NCI-H1436 treated with DMSO at 0.1 percent for 48 hours (cell line): ENCODE measurements at regions not wholly inside any gene's neighbourhood (a gene's known extent, or its start where the extent isn't known, plus 50 kb on each side); places are given as distances from the start of the nearest gene placed in this dataset.
"Not testable (repeated sequence)": the region's sequence is repeated elsewhere in the genome, so short reads cannot be mapped to it uniquely, and the experiment has no call there.

Source experiments
- DNase-seq: peaks from one replicate; lab custom pipeline; 2025; lab: John Stamatoyannopoulos, UW

DNA sequence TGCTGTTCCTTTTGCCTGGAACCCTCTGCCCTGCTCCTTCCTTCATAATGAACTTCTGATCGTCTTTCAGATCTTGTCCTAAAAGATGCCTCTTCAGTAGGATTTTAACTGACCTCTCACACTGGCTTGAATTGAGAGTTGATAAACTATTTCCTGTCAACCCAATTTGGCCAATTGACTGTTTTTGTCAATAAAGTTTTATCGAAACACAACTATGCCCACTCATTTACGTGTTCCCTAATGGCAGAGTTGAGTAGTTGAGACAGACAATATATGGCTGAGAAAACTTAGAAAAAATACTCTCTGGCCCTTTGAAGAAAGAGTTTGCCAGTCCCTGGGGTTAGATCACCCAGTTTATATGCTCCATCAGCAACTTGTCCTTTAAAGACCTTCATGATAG is 171.7 kb upstream of the TBX3 start:
- no peak for DNase-seq

DNA sequence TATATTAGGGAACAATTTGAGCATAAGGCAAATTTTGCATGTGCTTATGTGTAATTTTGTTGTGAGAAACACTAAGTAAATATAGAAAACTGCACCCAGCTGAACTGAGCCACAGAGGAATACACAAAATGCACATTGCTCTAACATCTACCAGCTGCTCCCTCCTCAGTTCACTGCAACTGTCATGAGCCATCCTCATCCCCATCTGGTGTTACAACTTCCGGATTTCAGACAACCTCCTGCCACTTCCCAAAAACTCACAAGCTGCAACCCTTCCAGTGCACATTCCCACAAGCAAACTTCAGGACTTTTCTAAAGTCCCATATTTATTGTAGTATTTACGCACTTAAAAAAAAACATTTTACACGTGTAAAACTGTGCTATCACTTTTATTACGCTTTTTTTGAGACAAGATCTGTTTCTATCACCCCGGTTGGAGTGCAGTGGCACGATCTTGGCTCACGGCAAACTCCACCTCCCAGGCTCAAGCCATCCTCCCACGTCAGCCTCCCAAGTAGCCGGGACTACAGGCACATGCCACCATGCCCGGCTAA is 169.1 kb upstream of the TBX3 start:
- DNase-seq, result no peak

DNA sequence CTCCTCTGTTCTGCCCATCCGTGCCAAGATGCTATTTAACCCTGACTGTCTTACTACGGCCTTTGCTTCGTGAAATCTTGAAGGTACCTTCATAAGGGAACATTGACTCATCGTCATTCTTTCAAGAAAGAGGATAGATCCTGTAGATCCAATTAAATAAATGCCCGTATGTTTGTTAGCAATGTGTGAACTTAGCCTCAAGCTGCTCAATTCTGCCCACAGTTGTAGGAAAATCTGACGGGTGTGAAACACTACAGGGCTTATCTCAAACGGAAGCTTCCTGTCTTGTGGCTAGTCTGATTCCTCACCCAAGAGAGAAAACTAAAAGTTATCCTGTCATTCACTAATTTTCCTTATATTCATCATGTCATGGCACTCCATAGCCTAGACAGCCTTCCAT is 168.0 kb upstream of the TBX3 start:
- no peak for DNase-seq

DNA sequence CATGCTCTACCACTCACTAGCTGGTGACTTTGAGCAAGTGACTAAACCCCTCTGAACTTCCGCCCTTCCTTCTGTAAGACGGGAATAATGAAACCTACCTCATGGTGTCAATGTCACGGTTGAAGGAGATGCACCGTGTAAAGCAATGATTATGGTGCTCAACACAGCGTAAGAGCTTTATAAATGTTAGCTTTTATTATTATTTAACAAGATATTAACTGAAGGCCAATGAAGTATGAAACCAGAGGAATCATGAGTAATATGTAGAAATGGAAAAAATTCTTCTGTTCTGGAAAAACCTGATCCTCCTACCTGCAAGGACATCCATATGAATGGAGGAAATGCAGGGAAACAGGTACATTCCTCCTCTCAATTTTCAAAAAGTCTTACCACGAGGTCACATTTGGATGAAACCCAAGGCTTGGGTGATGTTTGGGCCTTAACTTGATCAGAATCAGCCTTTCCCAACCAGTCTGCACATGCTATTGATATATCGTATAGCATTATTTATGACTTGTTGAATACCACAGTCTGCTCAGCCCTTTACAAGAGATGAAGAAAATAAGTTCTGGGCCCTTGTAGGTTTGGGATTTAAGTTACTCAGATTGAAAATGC is 166.8 kb upstream of the TBX3 start:
- DNase-seq, result no peak

DNA sequence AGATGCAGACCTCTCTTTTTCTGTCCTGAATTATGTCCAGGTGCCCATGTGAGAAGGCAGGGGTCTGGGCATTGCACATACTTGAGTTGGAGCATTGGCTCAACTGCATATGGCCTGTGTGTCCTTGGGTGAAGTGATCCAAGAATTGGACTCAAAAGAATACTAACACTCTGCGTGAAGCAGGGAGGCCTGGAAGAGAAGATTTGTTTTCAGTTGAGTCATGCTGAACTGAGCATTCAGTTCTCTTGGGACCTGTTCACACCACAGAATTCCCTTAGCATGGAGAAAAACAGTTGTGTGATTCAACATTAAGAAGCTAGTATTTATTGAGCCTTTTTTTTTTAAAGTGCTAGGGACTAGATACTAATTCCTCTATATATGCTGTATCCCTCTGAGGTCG is 164.7 kb upstream of the TBX3 start:
- DNase-seq, result no peak

DNA sequence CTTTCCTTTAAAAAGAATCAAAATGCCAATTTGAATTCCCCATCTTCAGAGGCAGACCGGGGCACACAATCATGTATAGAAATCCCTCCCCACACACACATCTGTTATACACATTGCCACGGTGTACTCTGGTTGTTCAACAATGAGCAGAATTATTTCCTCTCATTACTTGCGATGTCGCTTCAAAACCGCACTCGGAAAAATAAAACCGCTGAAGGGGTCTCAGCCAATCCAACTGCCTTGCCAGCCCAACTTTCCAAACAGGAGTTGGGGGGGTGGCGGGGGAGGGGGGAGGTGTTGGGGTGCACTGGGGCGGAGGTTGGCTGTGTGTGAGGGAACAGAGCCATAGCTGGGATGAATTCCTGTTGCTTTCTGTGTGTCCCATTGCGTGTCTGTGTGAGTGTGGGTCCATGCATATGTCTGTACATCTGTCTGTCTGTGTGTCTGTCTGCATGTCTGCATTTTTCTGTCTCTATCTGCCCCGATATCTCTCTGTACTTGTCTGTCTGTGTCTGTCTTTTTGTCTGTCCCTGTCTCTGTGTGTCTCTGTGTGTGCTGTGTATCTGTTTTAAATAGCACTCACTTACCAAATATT is 163.6 kb upstream of the TBX3 start:
- no peak for DNase-seq

DNA sequence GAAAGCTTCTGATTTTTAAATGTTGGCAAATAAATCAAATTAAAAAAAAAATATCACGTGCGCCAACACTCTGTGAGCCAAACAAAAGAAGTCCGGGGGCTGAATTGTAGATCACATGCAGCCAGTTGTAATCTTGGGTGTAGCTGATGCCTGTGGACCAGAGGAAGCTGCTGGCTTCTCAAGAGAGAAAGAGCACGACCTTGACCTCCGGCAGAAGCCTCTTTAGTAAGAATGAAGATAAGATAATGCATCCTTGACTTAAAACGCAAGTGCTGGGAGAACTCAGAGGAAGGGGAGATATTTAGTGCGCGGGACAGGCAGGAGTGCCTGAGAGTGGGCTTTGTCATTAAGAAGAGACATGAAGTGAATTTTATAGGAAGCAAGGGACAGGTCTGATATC is 162.8 kb upstream of the TBX3 start:
- DNase-seq, result no peak

DNA sequence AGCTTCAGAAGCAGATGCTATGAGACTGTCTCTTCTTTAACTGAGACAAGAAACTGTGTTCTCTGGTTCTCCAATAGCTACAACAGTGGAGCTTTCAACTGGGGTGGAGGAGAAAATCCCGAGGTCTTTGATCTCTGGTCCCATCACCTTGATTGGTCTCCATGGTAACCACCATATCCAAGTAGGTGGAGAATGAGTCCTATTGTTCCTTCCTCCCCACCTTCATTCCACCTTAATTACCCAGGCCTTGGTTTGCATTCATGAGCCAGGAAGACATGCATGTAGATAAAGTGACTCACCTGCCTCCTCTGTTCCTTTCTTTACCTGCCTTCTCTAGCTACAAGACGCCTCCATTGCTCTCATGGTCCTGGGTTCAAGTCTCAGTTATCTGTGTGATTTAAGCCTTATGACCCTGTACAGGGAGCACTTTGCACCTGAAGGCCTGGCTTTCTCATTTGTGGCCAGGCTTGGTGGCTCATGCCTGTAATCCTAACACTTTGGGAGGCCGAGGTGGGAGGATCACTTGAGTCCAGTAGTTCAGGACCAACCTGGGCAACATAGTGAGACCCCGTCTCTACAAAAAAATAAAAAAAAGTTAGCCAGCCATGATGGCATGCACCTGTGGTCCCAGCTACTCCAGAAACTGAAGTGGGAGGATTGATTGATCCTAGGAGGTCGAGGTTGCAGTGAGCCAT is 157.7 kb upstream of the TBX3 start:
- no peak for DNase-seq

DNA sequence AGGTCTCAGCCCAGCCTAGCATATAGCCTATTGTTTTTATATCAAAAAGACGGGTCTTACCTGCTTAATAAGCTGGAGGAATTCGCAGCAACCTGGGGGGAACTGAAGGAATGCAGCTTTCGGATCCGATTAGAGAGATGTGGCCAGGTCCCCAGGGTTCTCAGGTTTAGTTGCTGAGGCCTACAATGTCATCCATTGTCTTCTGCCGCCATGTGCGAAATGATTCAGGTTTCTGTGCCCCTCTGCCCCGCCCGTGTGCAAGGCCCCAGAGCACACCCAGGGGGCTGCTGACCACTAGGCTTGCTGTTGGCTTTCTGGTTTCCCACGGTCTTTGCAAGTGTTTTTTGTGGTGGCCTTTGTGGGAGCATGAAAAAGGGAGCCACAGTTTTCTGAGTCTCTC is 154.5 kb upstream of the TBX3 start:
- DNase-seq, result no peak

DNA sequence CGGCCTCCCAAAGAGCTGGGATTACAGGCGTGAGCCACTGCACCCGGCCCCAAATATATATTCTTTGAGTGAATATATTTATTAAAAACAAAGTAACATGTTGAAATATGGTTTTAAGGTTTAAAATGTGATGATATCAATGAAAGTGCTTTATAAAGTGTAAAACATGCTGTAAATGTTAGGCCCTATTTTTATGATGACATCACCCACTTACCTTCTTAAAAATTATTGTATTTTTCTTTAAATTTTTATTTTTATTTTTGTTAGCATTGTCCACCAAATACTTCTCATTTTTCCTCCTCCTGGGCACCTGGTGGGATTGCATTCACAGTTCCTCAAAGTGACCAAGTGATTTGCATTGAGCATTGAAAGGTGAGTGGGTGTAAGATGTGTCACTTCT is 152.6 kb upstream of the TBX3 start:
- no peak for DNase-seq

DNA sequence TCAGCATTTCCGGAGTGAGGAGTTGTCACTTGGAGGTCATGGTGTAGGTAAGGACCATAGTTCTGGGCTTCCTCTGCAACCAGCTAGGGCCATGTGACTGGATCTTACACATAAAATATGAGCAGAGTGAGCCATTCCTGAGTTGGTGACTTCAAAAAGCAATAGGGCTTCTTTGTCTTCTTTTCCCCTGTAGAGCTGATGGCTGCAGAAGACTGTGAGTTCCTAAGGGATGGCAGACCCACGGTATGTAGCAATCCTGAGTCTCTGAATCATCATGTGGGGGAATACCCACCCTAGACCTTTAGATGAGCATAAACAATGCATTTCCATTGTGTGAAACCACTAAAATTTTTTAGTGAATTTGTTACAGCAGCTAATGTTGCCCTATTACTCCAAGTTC is 151.1 kb upstream of the TBX3 start:
- DNase-seq, result no peak

DNA sequence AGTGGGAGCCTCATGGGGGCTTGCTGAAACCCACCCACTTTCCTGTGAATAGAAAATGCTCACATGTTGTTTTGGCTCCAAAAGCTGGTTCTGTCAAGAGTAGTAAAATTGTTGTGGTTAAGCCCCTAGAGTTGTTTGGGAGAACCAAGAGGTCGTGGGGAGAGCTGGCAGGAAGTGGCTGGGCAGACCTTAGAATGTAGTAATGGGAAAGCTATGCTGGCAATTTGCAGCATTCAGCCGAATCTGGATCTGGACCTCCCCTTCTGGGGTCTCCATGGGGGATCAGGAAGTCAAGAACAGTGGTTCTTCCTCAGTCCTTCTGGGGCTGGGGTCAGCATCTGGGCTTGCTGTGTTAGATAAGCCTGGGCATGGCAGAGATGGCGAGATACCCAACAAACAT is 150.6 kb upstream of the TBX3 start:
- DNase-seq, result no peak

DNA sequence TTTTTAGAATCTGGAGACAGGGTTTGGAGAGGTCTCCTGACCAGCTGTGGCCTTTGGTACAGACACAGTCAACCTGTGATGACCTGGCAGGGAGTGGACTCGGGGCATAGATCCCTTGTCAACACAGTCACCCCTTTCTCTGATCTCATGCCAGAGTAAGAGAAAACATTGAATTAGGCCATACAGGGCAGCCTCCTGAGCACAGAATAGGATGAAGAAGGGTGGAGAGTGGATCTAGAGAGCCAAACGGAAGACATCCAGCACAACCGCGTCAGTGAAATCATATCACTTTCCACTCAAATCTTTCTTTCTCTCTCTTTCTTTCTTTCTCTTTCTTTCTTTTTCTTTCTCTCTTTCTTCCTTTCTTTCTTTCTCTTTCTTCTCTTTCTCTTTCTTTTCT is 145.9 kb upstream of the TBX3 start:
- DNase-seq, result no peak

DNA sequence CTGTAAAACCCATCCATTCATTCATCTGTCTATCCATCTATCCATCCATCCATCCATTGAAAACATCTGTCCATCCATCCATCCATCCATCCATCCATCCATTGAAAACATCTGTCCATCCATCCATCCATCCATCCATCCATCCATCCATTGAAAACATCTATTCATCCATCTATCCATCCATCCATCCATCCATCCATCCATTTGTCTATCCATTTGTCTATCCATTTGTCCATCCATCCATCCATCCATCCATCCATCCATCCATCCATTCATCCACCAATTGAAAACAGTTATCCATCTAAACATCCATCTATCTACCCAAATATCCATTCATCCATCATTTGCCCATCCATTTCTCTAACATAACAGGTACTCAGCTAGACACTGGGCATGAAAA is 145.3 kb upstream of the TBX3 start:
- DNase-seq, result not testable (repeated sequence)

DNA sequence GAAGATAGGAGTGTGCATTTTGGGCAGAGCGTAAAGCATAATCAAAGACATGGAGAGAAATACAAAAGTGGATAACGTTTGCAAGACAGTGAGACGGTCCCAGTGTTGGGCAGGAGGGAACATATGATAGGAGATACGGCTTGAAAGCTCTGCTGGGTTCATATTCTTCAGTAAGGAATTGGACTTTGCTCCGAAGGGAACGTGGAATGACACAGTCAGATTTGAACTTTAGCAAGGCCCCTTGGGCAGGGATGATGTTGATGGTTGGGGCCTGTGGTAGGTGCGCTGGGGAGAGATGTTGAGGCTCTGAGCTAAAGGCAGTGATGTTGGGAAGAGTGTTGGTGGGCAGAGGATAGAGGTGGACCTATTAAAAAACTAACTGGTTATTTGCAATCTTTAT is 143.5 kb upstream of the TBX3 start:
- no peak for DNase-seq

DNA sequence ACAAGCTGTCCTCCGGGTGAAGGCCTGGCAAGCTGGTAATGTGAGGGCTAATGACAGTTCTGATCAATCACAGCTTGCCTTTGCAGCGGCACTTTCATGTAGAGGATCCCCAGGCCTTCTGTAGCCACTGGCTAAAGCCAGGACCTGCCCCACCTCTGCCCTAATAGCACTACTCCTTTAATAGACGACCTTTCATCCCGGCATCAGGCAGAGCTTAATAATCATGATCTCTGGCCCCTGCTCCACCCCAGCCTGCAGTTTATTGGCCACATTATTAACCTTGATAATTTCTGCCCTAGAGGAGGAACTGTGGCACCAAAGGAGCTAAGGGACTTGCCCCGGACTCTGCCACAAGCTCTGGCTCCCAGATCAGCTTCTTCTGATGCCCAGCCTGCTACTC is 142.3 kb upstream of the TBX3 start:
- DNase-seq, result no peak

DNA sequence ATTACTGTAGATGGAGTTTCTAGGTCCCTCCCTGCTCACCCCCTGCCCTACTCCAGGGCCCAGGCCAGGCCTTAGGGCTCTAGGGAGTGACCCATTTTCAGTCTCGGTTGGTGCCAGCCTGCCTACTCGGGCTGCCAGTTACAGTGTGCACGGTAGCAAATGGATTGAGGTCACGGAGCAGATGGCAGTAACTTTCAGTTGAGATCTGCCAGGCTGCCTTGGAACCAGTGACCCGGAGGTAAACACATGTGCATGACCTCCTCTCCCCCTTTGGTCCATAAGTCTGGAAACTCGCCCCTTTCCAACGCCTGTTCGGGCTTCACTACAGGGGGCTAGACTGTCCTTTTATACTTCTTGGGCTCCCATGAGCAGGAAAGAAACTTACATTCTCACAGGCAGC is 139.7 kb upstream of the TBX3 start:
- no peak for DNase-seq

DNA sequence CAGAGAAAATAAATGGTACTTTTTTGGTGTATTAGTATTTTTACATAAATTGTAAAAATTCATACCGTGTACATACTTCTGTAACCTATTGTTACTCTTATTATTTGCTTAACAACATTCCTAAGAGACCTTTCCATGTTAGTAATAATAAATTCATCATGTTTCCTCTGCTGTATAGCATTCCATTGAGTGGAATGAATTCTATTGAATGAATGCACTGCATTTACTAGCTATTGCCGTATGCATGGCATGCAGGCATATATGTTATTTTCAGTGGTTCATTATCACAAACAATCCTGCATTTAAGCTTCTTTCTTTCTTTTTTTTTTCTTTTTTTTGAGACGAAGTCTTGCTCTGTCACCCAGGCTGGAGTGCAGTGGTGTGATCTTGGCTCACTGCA is 137.6 kb upstream of the TBX3 start:
- no peak for DNase-seq

DNA sequence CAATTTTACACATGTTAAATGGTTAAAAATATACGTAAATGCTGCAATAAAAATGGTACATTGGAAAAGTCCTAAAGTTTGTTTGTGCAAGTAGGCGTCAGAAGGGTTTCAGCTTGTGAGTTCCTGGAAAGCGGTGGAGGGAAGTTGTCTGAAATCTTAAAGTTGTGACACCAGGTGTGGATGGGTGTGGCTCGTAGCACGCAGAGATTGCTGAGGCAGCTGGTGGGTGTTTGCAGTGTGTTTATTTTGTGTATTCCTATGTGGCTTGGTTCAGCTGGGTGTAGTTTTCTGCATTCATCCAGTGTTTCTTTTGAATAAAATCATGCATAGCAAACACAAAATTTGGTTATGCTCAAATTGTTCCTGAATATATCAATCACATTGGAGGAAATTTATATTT is 136.8 kb upstream of the TBX3 start:
- DNase-seq, result no peak

DNA sequence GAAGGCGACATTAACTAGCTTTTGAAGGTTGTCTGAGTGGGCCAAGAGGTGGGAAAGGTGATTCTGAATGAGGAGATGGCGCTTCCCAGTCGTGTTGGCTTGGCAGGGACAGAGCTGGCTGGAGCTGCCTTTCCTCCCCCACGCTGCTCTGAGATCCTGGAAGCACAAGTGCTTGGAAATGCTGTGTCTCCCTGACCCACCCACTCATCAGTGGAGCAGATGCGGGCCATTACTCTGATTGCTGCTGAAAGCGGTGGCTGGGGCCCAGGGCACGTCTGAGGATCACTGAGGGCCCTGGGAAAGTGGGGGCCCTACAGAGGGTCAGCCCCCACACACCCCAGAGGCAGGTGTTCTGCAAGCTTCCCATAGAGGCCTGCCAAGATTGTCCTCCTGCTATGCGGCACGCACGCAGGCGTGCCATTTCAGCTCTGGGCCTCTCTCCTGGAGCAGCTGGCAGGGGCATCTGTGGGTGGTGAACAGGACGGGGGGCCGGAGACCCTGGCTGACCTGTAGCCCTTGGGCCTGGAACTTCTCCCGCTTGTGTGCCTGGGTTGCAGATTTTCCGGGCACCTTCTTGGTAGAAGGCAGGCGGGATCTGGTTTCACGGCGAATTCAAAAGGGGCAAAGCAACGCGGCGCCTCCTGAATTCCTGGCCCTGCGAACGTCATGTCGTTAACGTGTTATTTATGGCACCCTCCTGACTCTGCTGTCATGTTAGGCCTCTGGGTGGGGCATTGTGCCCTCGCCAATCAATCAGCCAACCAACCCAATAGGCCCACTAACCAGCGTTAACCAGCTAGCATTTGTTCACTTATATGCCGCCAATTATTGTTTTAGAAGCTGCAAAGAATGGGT is 133.8 kb upstream of the TBX3 start:
- DNase-seq, result no peak

DNA sequence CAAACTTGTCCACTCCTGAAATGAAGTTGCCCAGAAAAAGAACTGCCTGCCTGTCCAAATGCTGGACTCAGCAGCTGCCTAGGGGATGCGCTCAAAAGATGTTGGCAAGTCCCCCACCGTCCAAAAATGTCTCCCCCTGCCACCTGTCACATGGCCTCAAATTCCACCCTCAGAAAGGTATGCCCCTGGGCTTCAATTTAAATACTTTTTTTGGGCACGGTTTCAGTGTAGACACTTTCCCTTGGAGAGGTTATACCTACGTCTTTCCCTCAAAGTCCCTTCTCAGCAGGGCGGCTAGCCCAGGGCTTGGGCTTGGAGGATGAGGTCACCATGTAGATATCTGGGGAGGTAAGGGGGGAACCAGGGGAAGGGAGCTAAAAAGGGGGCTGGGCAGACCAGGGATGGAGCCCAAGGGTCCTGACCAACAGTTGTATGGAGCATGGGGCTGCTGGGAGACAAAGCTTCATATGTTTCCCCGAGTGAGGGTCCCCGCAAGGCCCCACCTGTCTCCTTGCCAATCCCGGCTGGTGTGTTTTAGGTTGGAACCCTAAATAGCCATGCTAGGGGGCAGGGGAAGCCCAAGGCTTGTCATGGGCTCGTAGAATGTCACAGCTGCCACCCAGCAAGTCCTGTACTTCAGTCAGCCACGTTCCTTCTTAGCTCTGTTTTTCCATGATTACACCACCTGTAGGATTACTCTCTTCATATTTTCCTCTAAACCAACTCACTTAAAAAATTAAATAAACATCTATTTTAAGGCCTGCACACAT is 131.2 kb upstream of the TBX3 start:
- no peak for DNase-seq
